Tibial nerve (tissue), 4 donors: ENCODE measurements at regions not wholly inside any gene's neighbourhood (a gene's known extent, or its start where the extent isn't known, plus 50 kb on each side); places are given as distances from the start of the nearest gene placed in this dataset.

ENCODE experiments used
- EP300 ChIP-seq, 2 donors: sonication (generic); formaldehyde crosslinking; IDR thresholded peaks; one replicate each; pipeline ENCODE4 v1.6.1; 2017; ENCODE audit warnings: antibody characterized with exemption in 2 of 2, mild to moderate bottlenecking in 1 of 2
- POLR2A ChIP-seq, 2 donors: fragments of 450-650 bp; IDR thresholded peaks; one replicate each; pipeline ENCODE4 v1.6.1; 2017; ENCODE audit warnings: antibody characterized with exemption in 2 of 2, mild to moderate bottlenecking in 2 of 2, moderate library complexity in 2 of 2
- TF ChIP-seq, protein P1 (sequence below), 5 experiments: fragments of 200-600 bp in 3 of 5; fragments of 450-650 bp in 2 of 5; sonication (generic) in 3 of 5; IDR thresholded peaks; one replicate each; pipeline ENCODE4 v1.5.1; 2016 to 2019; ENCODE audit warnings: antibody characterized with exemption in 5 of 5, mild to moderate bottlenecking in 3 of 5, moderate library complexity in 2 of 5

DNA sequence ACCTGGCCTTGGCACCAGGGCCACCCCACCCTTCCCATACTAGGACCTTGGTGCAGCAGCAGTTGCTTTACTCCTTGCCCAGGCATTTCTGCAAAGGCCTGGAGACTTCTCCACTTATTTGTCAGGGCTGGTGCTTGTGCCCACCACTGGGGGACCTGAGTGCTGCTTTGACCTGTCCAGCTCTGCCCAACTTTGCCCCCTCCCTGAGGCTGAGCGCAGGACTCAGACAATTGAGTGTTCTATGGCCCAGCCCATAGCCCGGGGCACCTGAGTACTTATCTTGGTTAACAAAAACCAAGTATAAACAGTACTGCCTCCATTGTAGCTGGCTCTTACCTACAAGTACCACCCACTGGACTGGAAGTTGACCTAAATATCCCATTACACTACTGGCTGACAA, 406.1 kb upstream of the CHD1 start:
- TF ChIP-seq, protein P1, sequence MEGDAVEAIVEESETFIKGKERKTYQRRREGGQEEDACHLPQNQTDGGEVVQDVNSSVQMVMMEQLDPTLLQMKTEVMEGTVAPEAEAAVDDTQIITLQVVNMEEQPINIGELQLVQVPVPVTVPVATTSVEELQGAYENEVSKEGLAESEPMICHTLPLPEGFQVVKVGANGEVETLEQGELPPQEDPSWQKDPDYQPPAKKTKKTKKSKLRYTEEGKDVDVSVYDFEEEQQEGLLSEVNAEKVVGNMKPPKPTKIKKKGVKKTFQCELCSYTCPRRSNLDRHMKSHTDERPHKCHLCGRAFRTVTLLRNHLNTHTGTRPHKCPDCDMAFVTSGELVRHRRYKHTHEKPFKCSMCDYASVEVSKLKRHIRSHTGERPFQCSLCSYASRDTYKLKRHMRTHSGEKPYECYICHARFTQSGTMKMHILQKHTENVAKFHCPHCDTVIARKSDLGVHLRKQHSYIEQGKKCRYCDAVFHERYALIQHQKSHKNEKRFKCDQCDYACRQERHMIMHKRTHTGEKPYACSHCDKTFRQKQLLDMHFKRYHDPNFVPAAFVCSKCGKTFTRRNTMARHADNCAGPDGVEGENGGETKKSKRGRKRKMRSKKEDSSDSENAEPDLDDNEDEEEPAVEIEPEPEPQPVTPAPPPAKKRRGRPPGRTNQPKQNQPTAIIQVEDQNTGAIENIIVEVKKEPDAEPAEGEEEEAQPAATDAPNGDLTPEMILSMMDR (IDR thresholded peaks at IDR 0.05): no peak
- TF ChIP-seq EP300 (IDR thresholded peaks at IDR 0.05): no peak
- no peak for TF ChIP-seq POLR2A (IDR thresholded peaks at IDR 0.05)
